GM19463 (cell line): ENCODE measurements at regions not wholly inside any gene's neighbourhood (a gene's known extent, or its start where the extent isn't known, plus 50 kb on each side); places are given as distances from the start of the nearest gene placed in this dataset.
"Not testable (repeated sequence)": the region's sequence is repeated elsewhere in the genome, so short reads cannot be mapped to it uniquely, and the experiment has no call there.

Experiments
- ATAC-seq: cut with Tn5 transposase; IDR thresholded peaks from one replicate; pipeline ENCODE4 v1.9.1; 2021; ENCODE audit warnings: mild to moderate bottlenecking, moderate library complexity; ENCODE audit not compliant: unreplicated experiment

- ATAC-seq, result no peak
Measured at GRCh38 chr9:29038332-29038731, 1465.1 kb upstream of the C9orf72 start.

- no peak for ATAC-seq
Measured at GRCh38 chr9:29039258-29039657, 1466.0 kb upstream of the C9orf72 start.

- no peak for ATAC-seq
Measured at GRCh38 chr9:29043072-29043471, 1469.8 kb upstream of the C9orf72 start.

GRCh38 chr9:29044959-29045358 lies 1471.7 kb upstream of the C9orf72 start:
- no peak for ATAC-seq

GRCh38 chr9:29060041-29060440 lies 1486.8 kb upstream of the C9orf72 start:
- ATAC-seq, result no peak

- ATAC-seq, result no peak
Measured at GRCh38 chr9:29062446-29062845, 1489.2 kb upstream of the C9orf72 start.

GRCh38 chr9:29063031-29063430 lies 1489.8 kb upstream of the C9orf72 start:
- ATAC-seq, result no peak

GRCh38 chr9:29066141-29066640 lies 1492.9 kb upstream of the C9orf72 start:
- ATAC-seq, result no peak

- no peak for ATAC-seq
Measured at GRCh38 chr9:29068461-29068860, 1495.2 kb upstream of the C9orf72 start.

- no peak for ATAC-seq
Measured at GRCh38 chr9:29069376-29069775, 1496.1 kb upstream of the C9orf72 start.

- no peak for ATAC-seq
Measured at GRCh38 chr9:29078063-29078666, 1504.9 kb upstream of the C9orf72 start.

GRCh38 chr9:29100762-29101161 lies 1527.5 kb upstream of the C9orf72 start:
- ATAC-seq, result no peak

GRCh38 chr9:29104166-29104565 lies 1530.9 kb upstream of the C9orf72 start:
- ATAC-seq, result not testable (repeated sequence)

- ATAC-seq, result no peak
Measured at GRCh38 chr9:29118555-29118954, 1545.3 kb upstream of the C9orf72 start.

GRCh38 chr9:29126783-29127182 lies 1553.5 kb upstream of the C9orf72 start:
- ATAC-seq, result no peak

- ATAC-seq, result no peak
Measured at GRCh38 chr9:29129763-29130162, 1556.5 kb upstream of the C9orf72 start.

- no peak for ATAC-seq
Measured at GRCh38 chr9:29144476-29144875, 1571.2 kb upstream of the C9orf72 start.

- ATAC-seq, result no peak
Measured at GRCh38 chr9:29150606-29151005, 1577.3 kb upstream of the C9orf72 start.

- no peak for ATAC-seq
Measured at GRCh38 chr9:29160763-29161353, 1587.6 kb upstream of the C9orf72 start.

GRCh38 chr9:29174136-29174535 lies 1600.9 kb upstream of the C9orf72 start:
- ATAC-seq, result no peak

GRCh38 chr9:29176231-29176630 lies 1603.0 kb upstream of the C9orf72 start:
- no peak for ATAC-seq

GRCh38 chr9:29176786-29177185 lies 1603.5 kb upstream of the C9orf72 start:
- no peak for ATAC-seq

GRCh38 chr9:29183971-29184370 lies 1610.7 kb upstream of the C9orf72 start:
- ATAC-seq, result no peak
